GM21717 (cell line): ENCODE measurements at regions not wholly inside any gene's neighbourhood (a gene's known extent, or its start where the extent isn't known, plus 50 kb on each side); places are given as distances from the start of the nearest gene placed in this dataset.
"Not testable (repeated sequence)": the region's sequence is repeated elsewhere in the genome, so short reads cannot be mapped to it uniquely, and the experiment has no call there.

Experiments used
- ATAC-seq: cut with Tn5 transposase; IDR thresholded peaks from one replicate; pipeline ENCODE4 v1.9.1; 2021; ENCODE audit warnings: mild to moderate bottlenecking, moderate library complexity; ENCODE audit not compliant: unreplicated experiment

DNA sequence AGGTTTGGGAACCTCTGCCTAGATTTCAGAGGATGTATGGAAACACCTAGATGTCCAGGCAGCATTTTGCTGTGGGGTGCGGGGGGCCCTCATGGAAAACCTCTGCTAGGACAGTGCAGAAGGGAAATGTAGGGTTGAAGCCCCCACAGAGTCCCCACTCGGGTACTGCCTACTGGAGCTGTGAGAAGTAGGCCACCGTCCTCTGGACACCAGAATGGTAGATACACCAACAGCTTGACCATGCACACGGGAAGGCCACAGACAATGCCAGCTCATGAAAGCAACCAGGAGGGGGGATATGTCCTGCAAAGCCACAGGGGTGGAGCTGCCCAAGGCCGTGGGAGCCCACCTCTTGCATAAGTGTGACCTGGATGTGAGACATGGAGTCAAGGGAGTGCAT is 1336.5 kb downstream of the SPATA31A7 start:
- ATAC-seq: not testable (repeated sequence)

DNA sequence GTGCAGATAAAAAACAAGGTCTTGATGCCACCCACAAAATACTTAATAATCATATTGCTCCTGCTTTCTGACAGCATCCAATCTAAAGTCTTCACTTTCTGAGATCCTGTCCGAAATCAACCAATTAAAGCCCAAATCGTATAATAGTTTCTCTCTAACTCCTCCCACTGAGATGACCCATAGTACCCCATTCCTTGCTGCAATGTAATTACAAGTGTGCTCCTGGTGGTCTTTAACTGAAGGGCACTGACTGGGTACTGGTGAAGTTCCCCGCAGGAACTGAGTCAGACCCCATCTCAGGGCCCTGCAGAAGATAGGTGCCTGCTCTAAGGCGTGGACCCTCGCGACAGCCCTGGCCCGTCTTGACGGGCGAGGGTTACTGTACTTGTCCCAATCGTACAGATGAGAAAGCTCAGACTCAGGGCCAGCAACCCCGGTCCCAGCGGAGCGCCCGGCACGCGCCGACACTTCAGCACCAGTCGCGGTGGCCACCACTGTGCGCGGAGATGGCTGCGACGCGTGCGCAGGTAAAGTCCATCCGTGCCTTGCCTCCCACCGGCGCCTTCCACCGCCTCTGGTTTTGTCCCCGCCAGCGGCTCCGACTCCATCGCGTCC is 1342.4 kb downstream of the SPATA31A7 start:
- not testable (repeated sequence) for ATAC-seq

DNA sequence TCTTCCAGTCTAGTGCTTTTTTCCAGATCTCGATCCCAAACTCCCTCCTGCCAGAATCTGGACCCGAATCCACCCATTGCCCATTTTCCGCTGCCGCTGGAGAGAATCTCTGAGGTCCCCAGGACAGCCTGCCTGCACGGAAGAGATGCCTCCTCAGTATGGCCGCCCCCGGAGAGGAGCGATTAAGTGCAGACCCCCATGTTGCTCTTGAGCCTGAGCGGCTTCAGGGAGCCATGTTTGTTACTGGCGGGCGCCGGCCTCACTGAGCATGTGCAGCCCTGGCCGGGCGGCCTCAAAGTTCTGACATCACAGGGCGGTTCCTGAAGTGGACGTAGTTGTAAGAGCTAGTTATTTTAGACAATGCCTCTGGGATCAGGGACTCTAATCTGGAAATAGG is 1342.9 kb downstream of the SPATA31A7 start:
- ATAC-seq: not testable (repeated sequence)

DNA sequence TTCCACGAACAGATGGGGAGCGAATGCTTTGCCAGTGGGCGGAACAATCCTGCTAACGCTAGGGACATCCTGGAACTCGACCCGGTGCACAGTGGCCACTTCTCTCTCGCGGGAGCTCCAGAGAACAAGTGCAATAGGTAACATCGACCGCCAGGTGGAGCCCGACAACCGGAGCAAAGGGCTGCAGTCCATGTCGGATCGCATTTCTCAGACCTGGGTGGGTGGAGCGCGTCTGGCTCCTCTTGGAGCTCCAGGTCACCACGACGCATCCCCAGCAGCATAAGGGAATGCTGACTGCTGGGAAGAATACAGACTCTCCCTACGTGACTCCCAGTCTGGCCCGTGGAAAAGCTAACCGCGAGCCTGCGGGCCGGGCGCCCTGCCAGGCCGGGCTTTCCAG is 1360.7 kb downstream of the SPATA31A7 start:
- ATAC-seq: peak; percentile 59

DNA sequence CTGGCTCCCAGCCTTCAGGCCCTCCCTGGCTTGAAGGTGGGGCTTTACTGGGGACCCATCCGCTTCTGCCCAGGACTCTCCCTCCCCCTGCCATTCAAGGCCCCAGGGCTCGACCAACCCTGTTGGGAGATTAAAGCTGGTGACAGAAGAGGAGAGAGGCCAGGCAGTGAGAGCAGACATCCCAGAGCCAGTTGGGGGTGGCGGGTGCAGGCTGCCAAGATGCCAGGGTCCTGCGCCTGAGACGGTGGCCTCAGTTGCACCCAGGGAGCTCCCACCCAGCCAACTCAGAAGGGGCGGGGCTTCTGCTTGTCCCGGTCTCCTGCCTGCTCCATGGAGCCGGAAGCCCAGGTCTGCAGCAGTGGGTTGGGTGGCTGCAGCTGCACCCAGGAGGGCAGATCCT is 1370.8 kb downstream of the SPATA31A7 start:
- not testable (repeated sequence) for ATAC-seq

DNA sequence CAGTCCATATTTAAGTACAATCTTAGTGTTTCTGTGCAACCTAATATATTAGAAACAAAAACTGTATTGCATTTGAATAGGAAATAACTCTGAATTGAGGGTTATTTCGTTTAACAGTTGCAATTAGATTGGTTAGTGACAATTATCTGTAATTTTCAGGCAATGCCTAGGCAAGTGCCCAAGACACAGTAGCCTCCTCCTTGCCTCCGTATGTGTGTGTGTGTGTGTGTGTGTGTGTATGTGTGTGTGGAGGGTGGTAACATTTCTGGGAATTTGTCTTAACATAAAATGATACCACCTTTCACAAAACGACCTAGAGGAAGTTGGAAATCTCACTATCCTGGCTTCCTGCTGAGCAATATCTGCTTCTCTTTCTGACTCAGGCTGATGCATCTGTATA is 1375.3 kb downstream of the SPATA31A7 start:
- not testable (repeated sequence) for ATAC-seq

DNA sequence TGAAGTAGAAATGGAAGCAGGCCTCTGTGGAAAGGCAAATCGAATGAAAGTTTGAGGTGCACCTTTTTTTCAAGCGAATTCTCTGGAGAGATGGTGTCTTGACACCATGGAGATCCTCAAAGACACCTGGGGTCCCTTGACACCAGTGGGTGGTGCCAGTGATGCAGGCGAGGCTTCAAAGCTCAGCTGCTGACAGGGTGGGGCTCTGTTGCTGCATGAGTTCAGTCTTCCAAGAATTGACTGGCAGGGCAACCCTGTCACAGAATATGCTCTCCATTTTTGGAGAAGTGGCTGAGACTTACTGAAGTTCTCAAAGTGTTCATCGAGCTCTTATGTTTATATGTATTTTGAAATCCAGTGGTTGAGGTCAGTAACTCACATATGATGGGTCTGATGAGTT is 1376.6 kb downstream of the SPATA31A7 start:
- ATAC-seq: not testable (repeated sequence)

DNA sequence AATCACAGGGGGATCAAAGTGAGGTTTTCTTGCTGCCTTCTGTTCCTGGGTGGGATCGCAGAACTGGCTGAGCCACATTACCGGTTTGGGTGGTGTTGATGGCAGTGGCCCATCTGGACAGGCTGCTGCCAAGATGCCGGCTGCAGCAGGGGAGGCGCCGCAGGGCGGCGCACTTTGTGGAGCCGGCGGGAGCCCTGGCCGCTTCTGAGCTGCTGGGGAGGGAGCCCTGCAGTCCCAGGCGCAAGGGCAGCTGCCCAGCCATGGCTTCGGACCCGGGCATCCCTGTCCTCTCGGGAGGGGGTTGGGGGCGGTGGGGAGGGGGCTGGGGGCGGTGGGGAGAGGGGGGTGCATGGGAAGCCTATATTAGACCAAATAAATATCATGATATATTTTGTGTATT is 1407.3 kb downstream of the SPATA31A7 start:
- ATAC-seq: not testable (repeated sequence)
